Heart right ventricle (tissue), 16 donors: ENCODE measurements at regions not wholly inside any gene's neighbourhood (a gene's known extent, or its start where the extent isn't known, plus 50 kb on each side); places are given as distances from the start of the nearest gene placed in this dataset.

Experiments
- ATAC-seq, 8 donors: fragments of 200-7000 bp; cut with Tn5 transposase; one replicate each; pipeline ENCODE4 v1.9.1; 2020; ENCODE audit warnings: mild to moderate bottlenecking in 8 of 8, moderate library complexity in 8 of 8, moderate number of reproducible peaks in 1 of 8
- DNase-seq, 2 donors: peaks; one replicate each; pipeline ENCODE4 v3.0.0-alpha.2; 2020
- H3K27ac ChIP-seq, 10 donors: fragments of 200-600 bp; sonication (generic) in 2 of 10; one replicate each; pipeline versions ENCODE4 v1.5.0 to v1.8.0; 2020 to 2022; ENCODE audit warnings: mild to moderate bottlenecking in 3 of 10
- H3K27me3 ChIP-seq, 7 donors: fragments of 200-600 bp; one replicate each; pipeline ENCODE4 v1.8.0; 2021 to 2022; ENCODE audit warnings: mild to moderate bottlenecking in 2 of 7
- H3K36me3 ChIP-seq, 9 donors: fragments of 200-600 bp; sonication (generic) in 1 of 9; one replicate each; pipeline versions ENCODE4 v1.5.0 to v1.8.0; 2020 to 2022; ENCODE audit warnings: mild to moderate bottlenecking in 2 of 9
- H3K4me1 ChIP-seq, 9 donors: fragments of 200-600 bp; sonication (generic) in 1 of 9; one replicate each; pipeline versions ENCODE4 v1.5.0 to v1.8.0; 2020 to 2022; ENCODE audit warnings: mild to moderate bottlenecking in 4 of 9
- H3K4me3 ChIP-seq, 10 donors: fragments of 200-600 bp; sonication (generic) in 2 of 10; one replicate each; pipeline versions ENCODE4 v1.5.0 to v1.8.0; 2020 to 2022; ENCODE audit warnings: mild to moderate bottlenecking in 7 of 10, moderate library complexity in 2 of 10
- H3K9me3 ChIP-seq, 11 donors: fragments of 200-600 bp in 10 of 11; sonication (generic) in 2 of 11; one replicate each; pipeline versions ENCODE4 v1.5.0 to v1.8.0; 2013 to 2022; ENCODE audit warnings: mild to moderate bottlenecking in 2 of 11, control low read depth in 1 of 11, moderate library complexity in 1 of 11
- WGBS, 2 donors: extraction: QIAGEN DNeasy Blood & Tissue Kit; methylation state at CpG; one replicate each; pipeline ENCODE4 v1.1.7; 2013; ENCODE audit warnings: inconsistent platforms in 1 of 2; 5-methylcytosine and 5-hydroxymethylcytosine counted together
- intact Hi-C, 10 donors: fragments of 100-400 bp; cut with DNase I; formaldehyde crosslinking; loops; one replicate each; pipeline versions ENCODE4 v1.11.1 to v1.14.2; 2022
- TF ChIP-seq, protein P1 (sequence below), 9 donors: fragments of 200-600 bp; sonication (generic) in 2 of 9; IDR thresholded peaks; one replicate each; pipeline versions ENCODE4 v1.5.0 to v1.8.0; 2021 to 2022; ENCODE audit warnings: antibody characterized with exemption in 9 of 9, mild to moderate bottlenecking in 5 of 9, moderate library complexity in 1 of 9
- donor health status: Arrhythmogenic right ventricular cardiomyopathy.
- donor health status: ischemic (EF 13 %, LVEDD 7.1; RV severe dilation, severe dysfunction).
- donor health status: healthy with polysubstance abuse.
- donor health status: DM: no; HTN: yes; CAD: no.
- donor health status: DM: no; HTN: no; CAD: no.
- donor health status: ischemic (EF 25% LVEDD 6.9; RV normal size, moderate dysfunction).
- donor health status: ischemic (EF 25% LVEDD 5.7; RV mildly dilated, moderate dysfunction).
- donor health status: healthy.
- donor health status: DM: yes; HTN: yes; CAD: no.
- donor health status: Ischemic cardiomyopathy.
- donor health status: ischemic (EF 35%, LVEDD 5.7; RV mildly dilated, moderate dysfunction).
- donor health status: nonischemic (EF 11% LVEDD 7.7; RV severe dilation, severe dysfunction).
- donor health status: DM: yes; HTN: yes; CAD: no.
- donor health status: PGD.
- donor health status: ischemic (EF 29% LVEDD 5.4; RV normal size, mild dysfunction).
- donor health status: nonischemic (EF 23%, LVEDD 6.1; RV moderate dilation, normal function).

DNA sequence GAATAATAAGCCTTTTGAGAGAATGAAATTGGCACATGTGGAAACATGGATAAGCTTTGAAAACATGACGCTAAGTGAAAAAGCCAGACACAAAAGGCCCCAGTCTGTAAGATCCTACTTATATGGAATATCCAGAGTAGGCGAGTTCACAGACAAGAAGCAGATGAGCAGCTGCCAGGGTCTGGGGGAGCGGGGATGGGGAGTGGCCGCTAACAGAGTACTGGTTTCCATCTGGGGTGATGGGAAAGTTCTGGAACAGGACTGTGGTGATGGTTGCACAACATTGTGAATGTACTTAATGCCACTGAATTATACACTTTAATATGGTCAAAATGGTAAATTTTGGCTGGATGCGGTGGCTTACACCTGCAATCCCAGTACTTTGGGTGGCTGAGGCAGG is 126.5 kb downstream of the SPATA19 start:
- ATAC-seq (no peak), DNase-seq (no peak)
- Histone ChIP-seq H3K27ac (no peak overlapping the region), H3K36me3 (no peaks in the 10 kb centered on the region), H3K4me3 (no peak overlapping the region), H3K4me1 (no peaks in the 10 kb centered on the region), H3K27me3 (peaks cover 0 to 25% (median 5%) of the 10 kb centered on the region in 7 donors), H3K9me3 (no peaks in the 10 kb centered on the region)
- TF ChIP-seq, protein P1, sequence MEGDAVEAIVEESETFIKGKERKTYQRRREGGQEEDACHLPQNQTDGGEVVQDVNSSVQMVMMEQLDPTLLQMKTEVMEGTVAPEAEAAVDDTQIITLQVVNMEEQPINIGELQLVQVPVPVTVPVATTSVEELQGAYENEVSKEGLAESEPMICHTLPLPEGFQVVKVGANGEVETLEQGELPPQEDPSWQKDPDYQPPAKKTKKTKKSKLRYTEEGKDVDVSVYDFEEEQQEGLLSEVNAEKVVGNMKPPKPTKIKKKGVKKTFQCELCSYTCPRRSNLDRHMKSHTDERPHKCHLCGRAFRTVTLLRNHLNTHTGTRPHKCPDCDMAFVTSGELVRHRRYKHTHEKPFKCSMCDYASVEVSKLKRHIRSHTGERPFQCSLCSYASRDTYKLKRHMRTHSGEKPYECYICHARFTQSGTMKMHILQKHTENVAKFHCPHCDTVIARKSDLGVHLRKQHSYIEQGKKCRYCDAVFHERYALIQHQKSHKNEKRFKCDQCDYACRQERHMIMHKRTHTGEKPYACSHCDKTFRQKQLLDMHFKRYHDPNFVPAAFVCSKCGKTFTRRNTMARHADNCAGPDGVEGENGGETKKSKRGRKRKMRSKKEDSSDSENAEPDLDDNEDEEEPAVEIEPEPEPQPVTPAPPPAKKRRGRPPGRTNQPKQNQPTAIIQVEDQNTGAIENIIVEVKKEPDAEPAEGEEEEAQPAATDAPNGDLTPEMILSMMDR (IDR thresholded peaks at IDR 0.05), result no peak
- intact Hi-C loops, result no loop called here
- WGBS, 2 donors, result 80 to 95% methylated on average over 5 of the region's 5 CpGs

DNA sequence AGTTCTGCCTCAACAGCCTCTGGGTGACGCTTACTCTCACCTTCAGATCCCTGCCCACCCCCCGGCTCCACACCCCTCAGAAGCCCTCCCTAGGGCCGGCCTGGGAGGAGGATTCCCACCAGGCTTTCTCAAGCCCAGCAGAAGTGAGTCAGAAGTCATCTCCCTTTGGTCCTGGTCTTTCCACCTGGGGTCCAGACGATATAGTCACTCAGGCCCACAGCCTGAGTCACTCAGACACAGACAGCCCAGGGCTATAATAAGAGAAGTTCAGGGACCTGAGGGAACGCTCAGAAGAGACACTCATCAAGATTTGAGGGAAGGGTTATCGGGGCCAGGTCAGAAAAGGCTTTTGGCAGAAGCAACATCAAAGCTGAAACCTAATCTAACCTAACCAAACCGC is 127.1 kb downstream of the SPATA19 start:
- TF ChIP-seq, protein P1 (IDR thresholded peaks at IDR 0.05), result no peak
- H3K9me3 ChIP-seq, result no peaks in the 10 kb centered on the region
- DNase-seq (no peak), ATAC-seq (no peak)
- peaks cover 0 to 25% (median 5%) of the 10 kb centered on the region in 7 donors for H3K27me3 ChIP-seq
- no peaks in the 10 kb centered on the region for H3K4me1 ChIP-seq
- intact Hi-C loops, result no loop called here
- H3K4me3 ChIP-seq, result no peak overlapping the region
- no peak overlapping the region for H3K27ac ChIP-seq
- no peaks in the 10 kb centered on the region for H3K36me3 ChIP-seq
- WGBS, 2 donors, result 77 to 78% methylated on average over 7 of the region's 7 CpGs

DNA sequence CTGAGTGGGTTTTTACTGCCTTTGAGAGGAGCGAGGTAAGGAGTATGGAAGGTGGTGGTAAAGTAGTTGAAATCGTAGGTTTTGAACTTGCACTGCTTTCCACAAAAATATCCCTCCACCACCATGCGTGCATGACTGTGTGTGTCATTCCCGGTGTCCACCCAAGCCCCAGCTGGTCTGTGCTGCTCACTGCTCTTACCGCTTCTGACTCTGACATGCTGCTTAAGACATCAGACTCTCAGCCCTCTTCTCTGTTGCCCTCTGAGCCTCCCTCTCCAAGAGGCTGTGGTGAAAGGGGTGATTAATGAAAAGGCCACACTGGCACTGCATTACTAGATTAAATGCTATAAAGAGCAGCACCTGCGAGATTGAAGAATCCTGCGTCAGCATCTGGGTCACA is 128.7 kb downstream of the SPATA19 start:
- Histone ChIP-seq H3K36me3 (no peaks in the 10 kb centered on the region), H3K9me3 (no peaks in the 10 kb centered on the region), H3K27me3 (peaks cover 0 to 25% (median 5%) of the 10 kb centered on the region in 7 donors), H3K4me3 (no peak overlapping the region), H3K27ac (no peak overlapping the region), H3K4me1 (peaks cover 0 to 15% (median 7%) of the 10 kb centered on the region in 9 donors)
- intact Hi-C loops, result no loop called here
- DNase-seq (no peak), ATAC-seq (no peak)
- TF ChIP-seq, protein P1 (IDR thresholded peaks at IDR 0.05), result no peak
- 93 to 94% methylated on average over 7 of the region's 7 CpGs for WGBS, 2 donors

DNA sequence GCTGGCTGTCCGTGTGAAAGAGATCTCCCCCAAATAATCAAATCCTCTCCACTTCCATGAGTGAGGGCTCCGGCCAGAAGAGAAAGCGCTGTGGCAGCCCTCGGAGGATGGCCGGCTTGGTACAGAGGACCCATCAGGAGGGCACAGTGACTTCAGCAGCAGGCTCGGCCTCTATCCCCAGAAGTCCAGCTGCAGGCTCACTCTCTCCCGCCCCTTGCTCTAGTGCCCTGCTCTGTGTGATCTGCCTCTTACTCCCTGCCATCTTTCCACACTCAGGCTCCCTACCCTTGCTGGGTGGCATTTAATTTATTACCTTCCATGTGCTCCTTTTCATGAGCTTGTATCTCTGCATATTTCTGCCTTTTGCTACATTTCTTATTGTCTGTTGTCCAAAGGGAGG is 129.7 kb downstream of the SPATA19 start:
- H3K36me3 ChIP-seq, result no peaks in the 10 kb centered on the region
- H3K4me3 ChIP-seq, result no peak overlapping the region
- DNase-seq (no peak), ATAC-seq (no peak)
- intact Hi-C loops, result no loop called here
- H3K27me3 ChIP-seq, result peaks cover 0 to 25% (median 5%) of the 10 kb centered on the region in 7 donors
- H3K27ac ChIP-seq, result no peak overlapping the region
- WGBS, 2 donors, result 86 to 90% methylated on average over 7 of the region's 7 CpGs
- no peaks in the 10 kb centered on the region for H3K9me3 ChIP-seq
- TF ChIP-seq, protein P1 (IDR thresholded peaks at IDR 0.05), result no peak
- H3K4me1 ChIP-seq, result peaks cover 0 to 23% (median 8%) of the 10 kb centered on the region in 9 donors
